ENCODE measurements at regions not wholly inside any gene's neighbourhood (a gene's known extent, or its start where the extent isn't known, plus 50 kb on each side); places are given as distances from the start of the nearest gene placed in this dataset.

DNA sequence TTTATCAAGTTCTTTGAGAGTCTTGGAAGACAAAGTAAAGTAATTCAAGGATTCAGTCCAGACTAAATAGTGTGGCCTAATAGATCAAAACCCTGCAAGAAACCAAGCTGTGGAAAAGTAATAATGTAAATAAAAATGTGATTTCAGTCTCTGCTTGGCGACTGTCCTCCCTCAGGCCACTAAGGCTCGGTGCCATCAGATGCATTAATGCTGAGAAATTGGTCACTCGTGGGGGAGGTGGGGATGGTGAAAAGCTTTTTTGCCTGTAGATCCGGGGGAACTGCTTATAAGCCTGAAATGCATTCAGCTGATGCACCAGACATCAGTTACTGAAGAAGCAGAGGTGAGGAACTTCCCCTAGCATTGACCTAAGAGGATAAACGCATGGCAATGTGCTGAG is 182.6 kb upstream of the TBX20 start:
- no peak for FAIRE-seq
- DNase-seq (ENCODE audit: low read depth, low spot score), result no peak
- Histone ChIP-seq H3K4me1 (ENCODE audit: control insufficient read depth, extremely low read depth, insufficient read depth, low read length) (no peaks in the 10 kb centered on the region), H3K9me1 (replicated peaks; ENCODE audit: control insufficient read depth, extremely low read depth, insufficient read depth, low read length) (no peaks in the 10 kb centered on the region), H2AFZ (ENCODE audit: low read depth, low read length) (no peak overlapping the region), H3K27me3 (ENCODE audit: control insufficient read depth in 2 of 2, insufficient read depth in 2 of 2, low read length in 2 of 2) (no peaks in the 10 kb centered on the region), H3K27ac (ENCODE audit: insufficient read depth, low read depth, low read length) (no peak overlapping the region), H3K9ac (replicated peaks; ENCODE audit: extremely low read depth, insufficient read depth, low read length) (no peak overlapping the region), H3K4me2 (ENCODE audit: insufficient read depth, low read length) (no peak overlapping the region), H4K20me1 (replicated peaks; ENCODE audit: control insufficient read depth, extremely low read depth, insufficient read depth, low read length) (no peaks in the 10 kb centered on the region), H3K36me3 (ENCODE audit: control insufficient read depth in 2 of 2, extremely low read depth in 1 of 2, insufficient read depth in 2 of 2, low read length in 2 of 2) (no peaks in the 10 kb centered on the region), H3K4me3 (replicated peaks in 1 of 3; ENCODE audit: insufficient read depth in 1 of 3, low read depth in 1 of 3, low read length in 3 of 3) (no peak overlapping the region), H3K79me2 (ENCODE audit: control insufficient read depth, insufficient read depth, low read length) (no peaks in the 10 kb centered on the region), H3K9me3 (replicated peaks; ENCODE audit: control insufficient read depth, insufficient read depth, low read length) (no peaks in the 10 kb centered on the region)
- BruUV-seq (replicated peaks), result no TSS peak
- ChIA-PET POLR2A (no interaction called here), CTCF (interaction anchor here (1.2 to 3.4 kb wide), 2 partner anchors 11 to 12 kb away, joined by 3 to 17 read pairs; no protein-coding TSS in a partner anchor)
- dilution Hi-C loops (cut with MboI; ENCODE audit: extremely low pct_ligation_motif_present, low sequenced_read_pairs) (no loop called here), intact Hi-C loops (cut with micrococcal nuclease) (no loop called here)
- TF ChIP-seq MAX (IDR thresholded peaks at IDR 0.05; ENCODE audit: insufficient read depth, insufficient read length) (no peak), EZH2 (IDR thresholded peaks at IDR 0.05; ENCODE audit: borderline replicate concordance, low read depth, low read length, severe bottlenecking) (no peak), POLR2A (IDR thresholded peaks at IDR 0.05; ENCODE audit: low read depth, low read length) (no peak), POLR2AphosphoS5 (IDR thresholded peaks at IDR 0.05; ENCODE audit: insufficient read depth, low read depth, low read length) (no peak), FOS (IDR thresholded peaks at IDR 0.05; ENCODE audit: borderline replicate concordance, insufficient read depth, low read length) (no peak), GATA2 (IDR thresholded peaks at IDR 0.05; ENCODE audit: insufficient read depth, insufficient read length, low read depth, low read length) (no peak), JUN (IDR thresholded peaks at IDR 0.05; ENCODE audit: borderline replicate concordance, insufficient read depth, insufficient read length, low read depth) (no peak), MYC (IDR thresholded peaks at IDR 0.05; ENCODE audit: low read depth, low read length) (no peak)
- TF ChIP-seq, protein P1, sequence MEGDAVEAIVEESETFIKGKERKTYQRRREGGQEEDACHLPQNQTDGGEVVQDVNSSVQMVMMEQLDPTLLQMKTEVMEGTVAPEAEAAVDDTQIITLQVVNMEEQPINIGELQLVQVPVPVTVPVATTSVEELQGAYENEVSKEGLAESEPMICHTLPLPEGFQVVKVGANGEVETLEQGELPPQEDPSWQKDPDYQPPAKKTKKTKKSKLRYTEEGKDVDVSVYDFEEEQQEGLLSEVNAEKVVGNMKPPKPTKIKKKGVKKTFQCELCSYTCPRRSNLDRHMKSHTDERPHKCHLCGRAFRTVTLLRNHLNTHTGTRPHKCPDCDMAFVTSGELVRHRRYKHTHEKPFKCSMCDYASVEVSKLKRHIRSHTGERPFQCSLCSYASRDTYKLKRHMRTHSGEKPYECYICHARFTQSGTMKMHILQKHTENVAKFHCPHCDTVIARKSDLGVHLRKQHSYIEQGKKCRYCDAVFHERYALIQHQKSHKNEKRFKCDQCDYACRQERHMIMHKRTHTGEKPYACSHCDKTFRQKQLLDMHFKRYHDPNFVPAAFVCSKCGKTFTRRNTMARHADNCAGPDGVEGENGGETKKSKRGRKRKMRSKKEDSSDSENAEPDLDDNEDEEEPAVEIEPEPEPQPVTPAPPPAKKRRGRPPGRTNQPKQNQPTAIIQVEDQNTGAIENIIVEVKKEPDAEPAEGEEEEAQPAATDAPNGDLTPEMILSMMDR (IDR thresholded peaks at IDR 0.05; ENCODE audit: extremely low read depth in 1 of 2, insufficient read depth in 1 of 2, low read depth in 1 of 2, low read length in 2 of 2), result no peak
